Hepatocyte (in vitro differentiated cells): ENCODE measurements at regions not wholly inside any gene's neighbourhood (a gene's known extent, or its start where the extent isn't known, plus 50 kb on each side); places are given as distances from the start of the nearest gene placed in this dataset.

Experiments
- DNase-seq: peaks from one replicate; pipeline ENCODE4 v3.0.0-alpha.2; 2016; ENCODE audit warnings: low spot score
- H2AFZ ChIP-seq: fragments of 200-600 bp; sonication (generic); 2 replicates; pipeline ENCODE4 v1.6.0; 2016; ENCODE audit warnings: antibody characterized with exemption, mild to moderate bottlenecking
- H3K27ac ChIP-seq: fragments of 200-600 bp; sonication (generic); 2 replicates; pipeline ENCODE4 v1.5.1; 2016; ENCODE audit warnings: mild to moderate bottlenecking
- H3K27me3 ChIP-seq: fragments of 200-600 bp; sonication (generic); 2 replicates; pipeline ENCODE4 v1.6.1; 2016
- H3K36me3 ChIP-seq: fragments of 200-600 bp; sonication (generic); replicated peaks from 2 replicates; pipeline ENCODE4 v1.5.1; 2016; ENCODE audit warnings: low read depth; ENCODE audit not compliant: insufficient read depth
- H3K4me1 ChIP-seq: fragments of 200-600 bp; sonication (generic); 2 replicates; pipeline ENCODE4 v1.5.1; 2016; ENCODE audit warnings: mild to moderate bottlenecking, moderate library complexity; ENCODE audit not compliant: insufficient read depth
- H3K4me2 ChIP-seq: fragments of 200-600 bp; sonication (generic); 2 replicates; pipeline ENCODE4 v1.6.0; 2016
- H3K4me3 ChIP-seq: fragments of 200-600 bp; sonication (generic); 2 replicates; pipeline ENCODE4 v1.5.1; 2016; ENCODE audit warnings: mild to moderate bottlenecking
- H3K79me2 ChIP-seq: fragments of 200-600 bp; sonication (generic); 2 replicates; pipeline ENCODE4 v1.6.0; 2017; ENCODE audit warnings: mild to moderate bottlenecking
- H3K9me2 ChIP-seq: fragments of 200-600 bp; sonication (generic); replicated peaks from 2 replicates; pipeline ENCODE4 v1.6.0; 2017; ENCODE audit warnings: mild to moderate bottlenecking; ENCODE audit not compliant: insufficient read depth
- H3K9me3 ChIP-seq: fragments of 200-600 bp; sonication (generic); 2 replicates; pipeline ENCODE4 v1.5.1; 2016; ENCODE audit warnings: low read depth, mild to moderate bottlenecking
- H4K20me1 ChIP-seq: fragments of 200-600 bp; sonication (generic); 2 replicates; pipeline ENCODE4 v1.6.0; 2016; ENCODE audit warnings: mild to moderate bottlenecking; ENCODE audit not compliant: insufficient read depth, poor library complexity, severe bottlenecking
- CTCF ChIP-seq: fragments of 200-600 bp; sonication (generic); IDR thresholded peaks from 2 replicates; pipeline ENCODE4 v1.5.1; 2016; ENCODE audit warnings: antibody characterized with exemption, mild to moderate bottlenecking; ENCODE audit not compliant: poor library complexity
- EZH2 ChIP-seq: fragments of 200-600 bp; sonication (generic); IDR thresholded peaks from 2 replicates; pipeline ENCODE4 v1.6.1; 2016; ENCODE audit warnings: antibody characterized with exemption, mild to moderate bottlenecking, borderline replicate concordance
- EZH2phosphoT487 ChIP-seq: fragments of 200-600 bp; sonication (generic); IDR thresholded peaks from one replicate; pipeline ENCODE4 v1.6.1; 2018; ENCODE audit warnings: antibody characterized with exemption, mild to moderate bottlenecking, low read depth, moderate library complexity; ENCODE audit not compliant: unreplicated experiment, severe bottlenecking
- WGBS: methylation state at CpG from one replicate; pipeline ENCODE4 v1.1.6; 2016; ENCODE audit warnings: low lambda C conversion rate; ENCODE audit errors: missing lambda C conversion rate; 5-methylcytosine and 5-hydroxymethylcytosine counted together

DNA sequence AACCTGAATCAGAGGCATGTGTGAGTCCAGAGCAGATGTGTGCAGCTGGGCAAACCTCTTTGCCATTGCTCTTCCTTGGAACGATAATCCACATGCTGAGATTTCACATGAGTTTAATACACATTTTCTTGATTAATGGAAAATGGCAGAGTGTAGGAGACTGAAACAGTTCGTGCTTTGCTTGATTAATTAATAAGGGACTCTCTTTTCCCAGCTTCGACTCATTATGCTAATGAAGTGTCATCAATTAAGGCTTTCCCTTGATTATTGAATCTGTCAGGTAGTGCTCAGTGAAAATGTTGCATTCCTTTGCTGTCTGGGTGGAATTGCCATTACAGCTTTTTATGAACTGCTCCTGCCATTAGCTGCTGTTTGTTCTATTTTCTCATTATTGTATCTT is 487.7 kb upstream of the NOVA1 start:
- Histone ChIP-seq H4K20me1 (no peaks in the 10 kb centered on the region), H3K4me2 (no peak overlapping the region), H3K27me3 (no peaks in the 10 kb centered on the region), H2AFZ (no peak overlapping the region), H3K36me3 (no peaks in the 10 kb centered on the region), H3K9me2 (no peaks in the 10 kb centered on the region), H3K4me3 (no peak overlapping the region), H3K79me2 (no peaks in the 10 kb centered on the region), H3K27ac (no peak overlapping the region), H3K9me3 (no peaks in the 10 kb centered on the region), H3K4me1 (no peaks in the 10 kb centered on the region)
- TF ChIP-seq EZH2phosphoT487: no peak
- no peak for TF ChIP-seq CTCF
- no peak for TF ChIP-seq EZH2
- WGBS: 83% methylated on average over 3 of the region's 3 CpGs
- DNase-seq: no peak

DNA sequence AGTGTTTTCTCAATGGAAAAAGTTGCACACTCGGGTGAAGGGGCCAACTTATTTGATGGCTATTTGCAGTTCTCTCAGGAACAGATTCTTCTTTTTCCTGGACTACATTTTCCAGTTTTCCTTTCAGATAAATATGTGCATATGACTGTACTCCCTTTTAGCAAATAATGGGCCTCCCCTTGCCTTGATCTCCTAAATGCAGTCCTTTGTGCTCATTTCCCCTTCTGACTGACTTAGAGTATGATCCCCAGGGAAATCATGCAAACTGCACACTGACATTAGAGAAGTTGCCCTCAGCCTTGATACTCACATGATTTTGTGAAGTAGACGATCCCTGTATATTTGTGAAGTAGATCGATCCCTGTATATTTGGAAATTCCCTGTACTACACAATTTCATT is 492.9 kb upstream of the NOVA1 start:
- WGBS: 88% methylated on average over 3 of the region's 3 CpGs
- Histone ChIP-seq H3K4me1 (no peaks in the 10 kb centered on the region), H3K9me2 (no peaks in the 10 kb centered on the region), H3K27ac (no peak overlapping the region), H3K79me2 (no peaks in the 10 kb centered on the region), H3K4me3 (no peak overlapping the region), H3K27me3 (no peaks in the 10 kb centered on the region), H3K36me3 (no peaks in the 10 kb centered on the region), H4K20me1 (no peaks in the 10 kb centered on the region), H3K4me2 (no peak overlapping the region), H2AFZ (no peak overlapping the region), H3K9me3 (no peaks in the 10 kb centered on the region)
- no peak for DNase-seq
- TF ChIP-seq EZH2: no peak
- TF ChIP-seq CTCF: no peak
- no peak for TF ChIP-seq EZH2phosphoT487

DNA sequence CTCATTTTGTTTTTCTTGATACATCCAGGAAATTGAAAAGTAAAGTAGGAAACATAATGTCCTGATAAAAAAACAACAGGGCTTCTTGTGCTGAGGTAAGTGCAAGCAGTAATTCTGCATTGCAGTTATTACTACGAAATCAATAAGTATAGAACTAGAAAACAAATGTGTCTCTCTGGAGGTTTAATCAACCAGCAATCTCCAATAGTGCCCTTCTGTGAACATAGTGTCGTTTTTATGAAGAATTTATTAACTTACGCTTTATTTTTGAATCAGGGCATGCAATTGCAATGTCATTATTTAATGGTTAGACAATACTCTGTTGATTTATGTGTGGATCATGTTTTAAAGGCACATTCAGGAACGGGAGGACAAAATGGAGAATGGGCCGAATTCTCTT is 494.1 kb upstream of the NOVA1 start:
- Histone ChIP-seq H3K9me2 (no peaks in the 10 kb centered on the region), H3K4me2 (no peak overlapping the region), H3K27me3 (no peaks in the 10 kb centered on the region), H2AFZ (no peak overlapping the region), H3K9me3 (no peaks in the 10 kb centered on the region), H4K20me1 (no peaks in the 10 kb centered on the region), H3K27ac (no peak overlapping the region), H3K4me3 (no peak overlapping the region), H3K36me3 (no peaks in the 10 kb centered on the region), H3K4me1 (no peaks in the 10 kb centered on the region), H3K79me2 (no peaks in the 10 kb centered on the region)
- DNase-seq: no peak
- no peak for TF ChIP-seq EZH2phosphoT487
- no peak for TF ChIP-seq CTCF
- TF ChIP-seq EZH2: no peak
- WGBS: 59% methylated on average over 5 of the region's 5 CpGs

GRCh38 chr14:27096091-27096490 is 498.3 kb upstream of the NOVA1 start:
- H3K4me2 ChIP-seq: no peak overlapping the region
- no peak for DNase-seq
- no peaks in the 10 kb centered on the region for H3K4me1 ChIP-seq
- H4K20me1 ChIP-seq: no peaks in the 10 kb centered on the region
- no peak overlapping the region for H3K27ac ChIP-seq
- no peak overlapping the region for H2AFZ ChIP-seq
- H3K4me3 ChIP-seq: no peak overlapping the region
- no peaks in the 10 kb centered on the region for H3K9me3 ChIP-seq
- H3K36me3 ChIP-seq: no peaks in the 10 kb centered on the region
- H3K79me2 ChIP-seq: no peaks in the 10 kb centered on the region
- 84% methylated on average over 4 of the region's 4 CpGs for WGBS
- no peaks in the 10 kb centered on the region for H3K27me3 ChIP-seq
- H3K9me2 ChIP-seq: no peaks in the 10 kb centered on the region
- no peak for TF ChIP-seq EZH2phosphoT487
- no peak for TF ChIP-seq EZH2
